Mucosa of rectum (tissue), 2 donors: ENCODE measurements at regions not wholly inside any gene's neighbourhood (a gene's known extent, or its start where the extent isn't known, plus 50 kb on each side); places are given as distances from the start of the nearest gene placed in this dataset.

Source experiments
- H3K27ac ChIP-seq, 2 donors: one replicate each; pipeline ENCODE4 v1.7.0; 2013; ENCODE audit warnings: inconsistent platforms in 2 of 2, low read depth in 2 of 2, low read length in 2 of 2
- H3K27me3 ChIP-seq, 2 donors: one replicate each; pipeline ENCODE4 v1.7.0; 2013; ENCODE audit warnings: low read length in 2 of 2; ENCODE audit not compliant: control insufficient read depth in 2 of 2, insufficient read depth in 2 of 2
- H3K36me3 ChIP-seq, 2 donors: one replicate each; pipeline ENCODE4 v1.7.0; 2013; ENCODE audit warnings: low read length in 2 of 2; ENCODE audit not compliant: control insufficient read depth in 2 of 2, insufficient read depth in 2 of 2
- H3K4me1 ChIP-seq, 2 donors: one replicate each; pipeline ENCODE4 v1.7.0; 2013; ENCODE audit warnings: low read length in 2 of 2, mild to moderate bottlenecking in 1 of 2; ENCODE audit not compliant: control insufficient read depth in 2 of 2, insufficient read depth in 2 of 2
- H3K4me3 ChIP-seq, 2 donors: one replicate each; pipeline ENCODE4 v1.7.0; 2013; ENCODE audit warnings: low read length in 2 of 2
- H3K9ac ChIP-seq, 2 donors: one replicate each; pipeline ENCODE4 v1.7.0; 2013; ENCODE audit warnings: low read length in 2 of 2, low read depth in 1 of 2, mild to moderate bottlenecking in 1 of 2
- H3K9me3 ChIP-seq, 2 donors: one replicate each; pipeline ENCODE4 v1.7.0; 2013; ENCODE audit warnings: low read length in 2 of 2; ENCODE audit not compliant: control insufficient read depth in 2 of 2
- donor health status: healthy.
- donor health status: Normal muscosa, but diverticular disease.

- no peaks in the 10 kb centered on the region for H3K9me3 ChIP-seq
- H3K4me3 ChIP-seq = no peak overlapping the region
- no peak overlapping the region for H3K27ac ChIP-seq
- no peak overlapping the region for H3K9ac ChIP-seq
- no peaks in the 10 kb centered on the region for H3K4me1 ChIP-seq
- no peaks in the 10 kb centered on the region for H3K36me3 ChIP-seq
- no peaks in the 10 kb centered on the region for H3K27me3 ChIP-seq
These were observed 254.4 kb upstream of the TANK start for GRCh38 chr2:160905862-160906261.

- no peak overlapping the region for H3K27ac ChIP-seq
These were observed 253.3 kb upstream of the TANK start for GRCh38 chr2:160906878-160907277.

DNA sequence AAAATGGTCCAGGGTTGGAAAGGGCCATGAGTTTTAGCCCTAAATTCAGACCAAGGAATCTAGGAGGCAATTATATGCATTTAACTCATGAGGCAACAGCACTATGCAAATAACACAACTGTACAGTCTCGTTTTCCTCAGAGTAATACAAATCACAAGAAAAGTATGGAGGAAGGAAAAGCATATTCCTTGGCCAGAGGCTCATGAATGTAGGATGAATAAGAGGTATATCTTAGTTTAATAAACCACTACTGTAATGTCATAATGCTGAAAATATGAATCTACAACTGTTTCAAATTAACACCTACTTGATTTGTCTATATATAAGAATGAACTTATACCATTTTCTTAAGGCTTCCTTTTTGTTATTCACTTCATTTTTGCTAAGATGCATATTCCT is 252.5 kb upstream of the TANK start:
- Histone ChIP-seq H3K27ac (no peak overlapping the region), H3K4me3 (no peak overlapping the region), H3K27me3 (no peaks in the 10 kb centered on the region), H3K9ac (no peak overlapping the region), H3K9me3 (no peaks in the 10 kb centered on the region), H3K4me1 (no peaks in the 10 kb centered on the region), H3K36me3 (no peaks in the 10 kb centered on the region)

More at GRCh38 chr2:160906878-160907277, 253.3 kb upstream of the TANK start:
- no peak overlapping the region for H3K9ac ChIP-seq
- H3K9me3 ChIP-seq = no peaks in the 10 kb centered on the region
- no peak overlapping the region for H3K4me3 ChIP-seq
- H3K27me3 ChIP-seq = no peaks in the 10 kb centered on the region
- no peaks in the 10 kb centered on the region for H3K4me1 ChIP-seq
- no peaks in the 10 kb centered on the region for H3K36me3 ChIP-seq

- Histone ChIP-seq H3K36me3 (no peaks in the 10 kb centered on the region), H3K4me3 (no peak overlapping the region), H3K27me3 (no peaks in the 10 kb centered on the region), H3K9me3 (no peaks in the 10 kb centered on the region), H3K9ac (no peak overlapping the region), H3K4me1 (no peaks in the 10 kb centered on the region), H3K27ac (no peak overlapping the region)
These were observed 252.1 kb upstream of the TANK start for GRCh38 chr2:160908157-160908556.

DNA sequence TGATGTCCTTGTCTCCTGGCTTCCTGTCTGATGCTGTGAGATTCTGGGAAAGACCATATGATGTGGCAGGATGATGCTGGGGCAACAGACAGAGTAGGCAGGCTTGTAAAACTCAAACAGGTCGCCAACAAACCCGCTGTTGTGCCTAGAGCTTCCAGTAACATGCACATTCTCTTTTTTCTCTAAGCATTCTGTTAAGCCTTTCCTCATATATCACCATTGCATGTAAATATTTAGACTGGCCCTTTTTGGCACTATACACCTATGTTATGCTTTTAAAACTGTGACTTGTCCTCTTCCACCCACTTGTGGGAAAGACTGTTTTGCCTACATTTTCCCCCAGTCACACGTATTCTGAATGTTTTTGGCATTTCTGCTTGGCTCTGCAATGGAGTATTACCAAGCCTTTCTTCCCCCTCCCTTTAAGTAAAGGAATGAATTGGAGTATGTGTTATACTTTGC is 250.4 kb upstream of the TANK start:
- Histone ChIP-seq H3K9me3 (no peaks in the 10 kb centered on the region), H3K9ac (no peak overlapping the region), H3K36me3 (no peaks in the 10 kb centered on the region), H3K4me1 (no peaks in the 10 kb centered on the region), H3K27ac (no peak overlapping the region), H3K27me3 (no peaks in the 10 kb centered on the region), H3K4me3 (no peak overlapping the region)

GRCh38 chr2:160910681-160911080 is 249.5 kb upstream of the TANK start:
- no peaks in the 10 kb centered on the region for H3K36me3 ChIP-seq
- H3K9ac ChIP-seq = no peak overlapping the region
- no peaks in the 10 kb centered on the region for H3K27me3 ChIP-seq
- H3K9me3 ChIP-seq = no peaks in the 10 kb centered on the region
- no peak overlapping the region for H3K4me3 ChIP-seq
- peak overlapping the region in 1 of 2 donors; percentile 18 for H3K27ac ChIP-seq
- no peaks in the 10 kb centered on the region for H3K4me1 ChIP-seq

- no peaks in the 10 kb centered on the region for H3K9me3 ChIP-seq
- H3K9ac ChIP-seq = no peak overlapping the region
- H3K27ac ChIP-seq = peak overlapping the region in 1 of 2 donors; percentile 18
- no peak overlapping the region for H3K4me3 ChIP-seq
- H3K4me1 ChIP-seq = no peaks in the 10 kb centered on the region
- no peaks in the 10 kb centered on the region for H3K36me3 ChIP-seq
- H3K27me3 ChIP-seq = no peaks in the 10 kb centered on the region
These were observed 249.0 kb upstream of the TANK start for GRCh38 chr2:160911258-160911657.

DNA sequence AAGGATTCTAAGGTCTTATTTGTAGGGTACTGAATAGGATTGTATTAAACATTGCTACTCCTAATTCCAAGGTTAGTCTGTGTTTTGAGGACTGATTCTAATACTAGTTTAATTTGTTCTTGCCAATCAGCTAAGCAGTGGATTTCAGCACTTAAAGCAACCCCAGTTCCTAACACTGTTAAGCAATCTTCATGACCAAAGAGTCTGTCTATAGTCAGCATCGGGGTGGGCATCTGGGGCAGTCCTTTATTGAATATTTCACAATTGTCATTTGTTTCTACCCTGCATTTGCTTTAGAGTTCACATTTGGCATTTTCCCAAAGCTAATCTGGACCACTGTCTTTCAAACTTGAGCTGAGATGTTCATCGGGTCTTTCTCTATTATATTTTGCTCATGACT is 248.0 kb upstream of the TANK start:
- Histone ChIP-seq H3K4me1 (no peaks in the 10 kb centered on the region), H3K27me3 (no peaks in the 10 kb centered on the region), H3K27ac (no peak overlapping the region), H3K9ac (no peak overlapping the region), H3K4me3 (no peak overlapping the region), H3K9me3 (no peaks in the 10 kb centered on the region), H3K36me3 (no peaks in the 10 kb centered on the region)

DNA sequence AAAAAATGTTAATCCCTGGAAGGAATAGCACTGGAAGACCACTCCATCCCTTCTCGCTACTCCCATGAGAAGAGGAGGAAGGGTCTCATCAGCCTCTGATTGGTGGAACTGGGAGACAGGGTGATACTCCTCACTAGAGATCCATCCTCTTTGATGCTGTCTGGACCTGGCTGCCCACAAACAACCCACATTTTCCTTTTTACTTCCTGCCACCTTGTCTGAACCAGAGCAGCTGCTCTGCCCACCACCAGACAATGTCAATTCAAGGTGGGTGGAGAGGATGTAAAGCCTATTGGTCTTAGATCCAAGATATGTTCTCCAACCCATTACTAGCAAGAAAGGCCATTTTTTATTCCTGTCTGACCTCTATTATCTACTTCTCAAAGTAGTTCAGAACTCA is 246.9 kb upstream of the TANK start:
- Histone ChIP-seq H3K36me3 (no peaks in the 10 kb centered on the region), H3K4me1 (no peaks in the 10 kb centered on the region), H3K27me3 (no peaks in the 10 kb centered on the region), H3K9me3 (no peaks in the 10 kb centered on the region), H3K27ac (no peak overlapping the region), H3K4me3 (no peak overlapping the region), H3K9ac (no peak overlapping the region)

DNA sequence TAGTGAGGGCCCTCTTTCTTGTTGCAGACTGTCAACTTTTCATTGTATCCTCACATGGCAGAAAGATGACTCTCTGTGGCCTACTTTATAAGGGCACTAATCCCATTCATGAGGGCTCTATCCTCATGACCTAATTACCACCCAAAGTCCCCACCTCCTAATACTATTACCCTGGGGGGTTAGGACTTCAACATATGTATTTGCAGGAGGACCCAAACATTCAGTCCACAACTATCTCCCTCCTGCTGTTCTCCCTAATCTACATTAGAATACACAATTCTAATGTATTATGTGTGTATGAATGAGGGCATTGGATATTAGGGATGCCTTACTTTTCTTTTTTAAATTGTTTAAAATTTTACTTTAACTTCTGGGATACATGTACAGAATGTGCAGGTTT is 246.0 kb upstream of the TANK start:
- no peaks in the 10 kb centered on the region for H3K4me1 ChIP-seq
- no peaks in the 10 kb centered on the region for H3K9me3 ChIP-seq
- no peaks in the 10 kb centered on the region for H3K27me3 ChIP-seq
- H3K9ac ChIP-seq = no peak overlapping the region
- no peaks in the 10 kb centered on the region for H3K36me3 ChIP-seq
- no peak overlapping the region for H3K4me3 ChIP-seq
- no peak overlapping the region for H3K27ac ChIP-seq

- no peaks in the 10 kb centered on the region for H3K36me3 ChIP-seq
- H3K4me3 ChIP-seq = no peak overlapping the region
- H3K27me3 ChIP-seq = no peaks in the 10 kb centered on the region
- H3K9ac ChIP-seq = no peak overlapping the region
- no peak overlapping the region for H3K27ac ChIP-seq
- no peaks in the 10 kb centered on the region for H3K4me1 ChIP-seq
- H3K9me3 ChIP-seq = no peaks in the 10 kb centered on the region
These were observed 243.9 kb upstream of the TANK start for GRCh38 chr2:160916300-160916699.
